ENCODE measurements at regions not wholly inside any gene's neighbourhood (a gene's known extent, or its start where the extent isn't known, plus 50 kb on each side); places are given as distances from the start of the nearest gene placed in this dataset.

- TF ChIP-seq PBX3 (IDR thresholded peaks at IDR 0.05) (no peak), RCOR1 (IDR thresholded peaks at IDR 0.05; ENCODE audit: low read depth, low read length) (no peak), TP53 (CRISPR knock-in tag; IDR thresholded peaks at IDR 0.05) (no peak)
Observed at GRCh38 chr1:230517326-230517725, 91.2 kb upstream of the PGBD5 start (continued).

GRCh38 chr1:230516889-230517288 is 90.8 kb upstream of the PGBD5 start:
- no peak overlapping the region for H3K4me2 ChIP-seq
- no peaks in the 10 kb centered on the region for H3K4me1 ChIP-seq
- H3K4me3 ChIP-seq, result no peak overlapping the region
- ATAC-seq (no peak), DNase-seq (ENCODE audit: low read depth in 1 of 2, low spot score in 1 of 2) (no peak), FAIRE-seq (no peak)
- H3K27ac ChIP-seq, result no peak overlapping the region
- TF ChIP-seq RFX5 (IDR thresholded peaks at IDR 0.05), result no peak
- TF ChIP-seq MAX (IDR thresholded peaks at IDR 0.05), result no peak
- TF ChIP-seq RCOR1 (IDR thresholded peaks at IDR 0.05; ENCODE audit: low read depth, low read length), result no peak
- no peak for TF ChIP-seq CBX2 (IDR thresholded peaks at IDR 0.05; ENCODE audit: borderline replicate concordance, low read depth)
- TF ChIP-seq ESRRA (IDR thresholded peaks at IDR 0.05; ENCODE audit: borderline replicate concordance, low read length), result no peak
- no peak for TF ChIP-seq SREBF2 (IDR thresholded peaks at IDR 0.05)
- no peak for TF ChIP-seq MAFK (IDR thresholded peaks at IDR 0.05; ENCODE audit: partially characterized antibody)
- no peak for TF ChIP-seq FOSL2 (IDR thresholded peaks at IDR 0.05)
- no peak for TF ChIP-seq FOSL2 (CRISPR knock-in tag; IDR thresholded peaks at IDR 0.05)
- WGBS (ENCODE audit: missing lambda C conversion rate), result 47% methylated on average over 6 of the region's 6 CpGs
- CTCF ChIA-PET, result interaction anchor here (0.9 kb wide), 1 partner anchor 8 kb away, joined by 3 read pairs; no protein-coding TSS in a partner anchor
- no peaks in the 10 kb centered on the region for H3K9me3 ChIP-seq
- POLR2A ChIA-PET, result no interaction called here

- WGBS (ENCODE audit: missing lambda C conversion rate), result 30% methylated on average over 9 of the region's 9 CpGs
- no peak for DNase-seq (ENCODE audit: low read depth in 1 of 2, low spot score in 1 of 2)
- H3K9me3 ChIP-seq, result no peaks in the 10 kb centered on the region
- TF ChIP-seq REST (IDR thresholded peaks at IDR 0.05) (no peak), FOXS1 (CRISPR knock-in tag; IDR thresholded peaks at IDR 0.05) (no peak), ESRRA (IDR thresholded peaks at IDR 0.05; ENCODE audit: borderline replicate concordance, low read length) (no peak), MAFK (IDR thresholded peaks at IDR 0.05; ENCODE audit: partially characterized antibody) (no peak), POLR2AphosphoS2 (conservative IDR thresholded peaks at IDR 0.05; ENCODE audit: low read length) (no peak)
- ChIA-PET CTCF (no interaction called here), POLR2A (no interaction called here)
- no peak for ATAC-seq
- H3K4me3 ChIP-seq, result no peak overlapping the region
- H3K4me1 ChIP-seq, result no peaks in the 10 kb centered on the region
- no peak overlapping the region for H3K27ac ChIP-seq
- H3K4me2 ChIP-seq, result no peak overlapping the region
- no peak for FAIRE-seq
Observed at GRCh38 chr1:230515451-230516145, 89.5 kb upstream of the PGBD5 start.

- ChIA-PET CTCF (no interaction called here), POLR2A (interaction anchor here (0.6 kb wide), 1 partner anchor 131 kb away, joined by 3 read pairs; no protein-coding TSS in a partner anchor)
- no peaks in the 10 kb centered on the region for H3K4me1 ChIP-seq
- TF ChIP-seq MAX (IDR thresholded peaks at IDR 0.05), result no peak
- no peak for TF ChIP-seq CTCF (IDR thresholded peaks at IDR 0.05)
- no peak for TF ChIP-seq RFX5 (IDR thresholded peaks at IDR 0.05)
- no peak for TF ChIP-seq NR3C1 (IDR thresholded peaks at IDR 0.05)
- no peak for TF ChIP-seq EP300 (IDR thresholded peaks at IDR 0.05)
- TF ChIP-seq USF2 (IDR thresholded peaks at IDR 0.05), result no peak
- no peak for TF ChIP-seq TP53 (CRISPR knock-in tag; IDR thresholded peaks at IDR 0.05)
- 13% methylated on average over 1 of the region's 1 CpG for whole genome bisulfite sequencing (ENCODE audit: missing lambda C conversion rate)
- FAIRE-seq (no peak), DNase-seq (ENCODE audit: low read depth in 1 of 2, low spot score in 1 of 2) (no peak), ATAC-seq (no peak)
- H3K27ac ChIP-seq, result no peak overlapping the region
- no peak overlapping the region for H3K4me2 ChIP-seq
- peaks cover 10% of the 10 kb centered on the region; the same call in 2 of the 3 replicates for H3K9me3 ChIP-seq
- no peak overlapping the region for H3K4me3 ChIP-seq
Observed at GRCh38 chr1:230510496-230510895, 84.4 kb upstream of the PGBD5 start.
